HepG2 (cell line): ENCODE measurements at regions not wholly inside any gene's neighbourhood (a gene's known extent, or its start where the extent isn't known, plus 50 kb on each side); places are given as distances from the start of the nearest gene placed in this dataset.

Experiments used
- ATAC-seq: fragments of 200-7000 bp; cut with Tn5 transposase; 3 replicates; pipeline ENCODE4 v1.9.1; 2020; ENCODE audit warnings: mild to moderate bottlenecking, moderate library complexity
- BruUV-seq: library from RNA; stranded (reverse); fragments of 400-500 nt; replicated peaks from 2 replicates; lab custom pipeline; 2021; lab: Mats Ljungman, UMichigan
- CTCF ChIA-PET: fragments of 300-600 bp; formaldehyde crosslinking; extraction: SDS; loops from one replicate; lab custom pipeline; 2021; ENCODE audit warnings: low total read pairs, inconsistent platforms, low intra/inter-chr PET ratio; lab: Yijun Ruan, JAX
- POLR2A ChIA-PET: fragments of 350-600 bp; sonication (Branson Sonifier 250); formaldehyde crosslinking; loops from one replicate; lab custom pipeline; 2020; ENCODE audit warnings: antibody characterized with exemption, inconsistent platforms; lab: Yijun Ruan, JAX
- DNase-seq: peaks from one replicate; pipeline ENCODE4 v3.0.0-alpha.2; 2015; ENCODE audit warnings: low spot score
- FAIRE-seq: peaks from 3 replicates; lab custom pipeline; 2011; peaks lifted over from hg19 to GRCh38; lab: Jason Lieb, UNC
- H2AFZ ChIP-seq: one replicate; pipeline ENCODE4 v1.6.1; 2011; ENCODE audit warnings: low read length, inconsistent platforms
- H3K27ac ChIP-seq: fragments of 300-600 bp; 3 replicates; pipeline ENCODE4 v1.8.0; 2011; ENCODE audit warnings: mixed run types, mild to moderate bottlenecking, mixed read lengths, low read length, inconsistent platforms; ENCODE audit not compliant: insufficient read depth; ENCODE audit errors: extremely low read length
- H3K27me3 ChIP-seq, 2 experiments: fragments of 200-600 bp in 1 of 2; 2 replicates in 1 of 2; 3 replicates in 1 of 2; pipeline versions ENCODE4 v1.6.0 to v1.8.0; 2011; ENCODE audit warnings: low read length in 2 of 2, mild to moderate bottlenecking in 2 of 2, moderate library complexity in 2 of 2, inconsistent platforms in 1 of 2; ENCODE audit not compliant: insufficient read depth in 2 of 2, control insufficient read depth in 1 of 2
- H3K36me3 ChIP-seq, 2 experiments: fragments of 200-600 bp in 1 of 2; replicated peaks in 1 of 2; 2 replicates in 1 of 2; 3 replicates in 1 of 2; pipeline versions ENCODE4 v1.5.1 to v1.8.0; 2011; ENCODE audit warnings: low read length in 2 of 2, inconsistent platforms in 1 of 2; ENCODE audit not compliant: insufficient read depth in 2 of 2, control insufficient read depth in 1 of 2
- H3K4me1 ChIP-seq: 2 replicates; pipeline ENCODE4 v1.5.1; 2012; ENCODE audit warnings: low read length, inconsistent platforms; ENCODE audit not compliant: insufficient read depth
- H3K4me2 ChIP-seq: 2 replicates; pipeline ENCODE4 v1.6.0; 2011; ENCODE audit warnings: low read depth, low read length, inconsistent platforms
- H3K4me3 ChIP-seq, 3 experiments: fragments of 200-600 bp in 1 of 3; sonication (generic), shearing (Covaris generic) in 1 of 3; replicated peaks in 1 of 3; 2 replicates each; pipeline ENCODE4 v1.5.1; 2011 to 2016; ENCODE audit warnings: low read length in 3 of 3, inconsistent platforms in 2 of 3, low read depth in 2 of 3, mild to moderate bottlenecking in 2 of 3, control low read depth in 1 of 3, mixed read lengths in 1 of 3; ENCODE audit not compliant: insufficient read depth in 1 of 3
- H3K79me2 ChIP-seq: one replicate; pipeline ENCODE4 v1.6.1; 2011; ENCODE audit warnings: low read length, inconsistent platforms; ENCODE audit not compliant: insufficient read depth
- H3K9ac ChIP-seq: 2 replicates; pipeline ENCODE4 v1.6.0; 2011; ENCODE audit warnings: mild to moderate bottlenecking, low read depth, low read length, inconsistent platforms; ENCODE audit not compliant: insufficient read depth
- H3K9me3 ChIP-seq: 2 replicates; pipeline ENCODE4 v1.5.1; 2012; ENCODE audit warnings: mild to moderate bottlenecking, low read length
- H4K20me1 ChIP-seq: 2 replicates; pipeline ENCODE4 v1.6.0; 2011; ENCODE audit warnings: inconsistent platforms, mild to moderate bottlenecking, low read length, moderate library complexity; ENCODE audit not compliant: insufficient read depth
- ATRX ChIP-seq: sonication (generic); formaldehyde crosslinking; IDR thresholded peaks from 2 replicates; pipeline ENCODE4 v1.4.0; 2020; ENCODE audit warnings: missing genetic modification reagents, borderline replicate concordance
- GZF1 ChIP-seq: sonication (generic); formaldehyde crosslinking; IDR thresholded peaks from 2 replicates; pipeline ENCODE4 v1.5.1; 2020; ENCODE audit warnings: mild to moderate bottlenecking, missing genetic modification reagents
- ZNF280B ChIP-seq: sonication (generic); formaldehyde crosslinking; IDR thresholded peaks from 2 replicates; pipeline ENCODE4 v1.5.0; 2020; ENCODE audit warnings: missing genetic modification reagents, mild to moderate bottlenecking, borderline replicate concordance
- ZNF841 ChIP-seq: sonication (generic); formaldehyde crosslinking; IDR thresholded peaks from 2 replicates; pipeline ENCODE4 v1.8.1; 2023; ENCODE audit warnings: missing genetic modification reagents, borderline replicate concordance
- WGBS: methylation state at CpG from one replicate; pipeline ENCODE4 v1.1.6; 2017; ENCODE audit warnings: low lambda C conversion rate; 5-methylcytosine and 5-hydroxymethylcytosine counted together
- in situ Hi-C: cut with HindIII; loops from 2 replicates; pipeline ENCODE4 v1.10.0; 2017; ENCODE audit warnings: low pct_unique_long_range_greater_than_20kb; ENCODE audit not compliant: extremely low pct_ligation_motif_present
- intact Hi-C: fragments of 100-400 bp; cut with micrococcal nuclease; formaldehyde crosslinking; loops from one replicate; pipeline ENCODE4 v1.10.0; 2022; ENCODE audit not compliant: unreplicated experiment

- Histone ChIP-seq H3K4me1 (no peaks in the 10 kb centered on the region), H3K4me3 (no peak overlapping the region), H3K9me3 (no peaks in the 10 kb centered on the region), H4K20me1 (no peaks in the 10 kb centered on the region), H3K79me2 (no peaks in the 10 kb centered on the region), H2AFZ (no peak overlapping the region), H3K27ac (no peak overlapping the region), H3K36me3 (no peaks in the 10 kb centered on the region), H3K4me2 (no peak overlapping the region), H3K27me3 (no peaks in the 10 kb centered on the region), H3K9ac (no peak overlapping the region)
- FAIRE-seq: no peak
- in situ Hi-C loops: no loop called here
- WGBS: 2% methylated on average over 3 of the region's 3 CpGs
- POLR2A ChIA-PET: no interaction called here
- no peak for TF ChIP-seq ZNF841 (CRISPR knock-in tag)
- no TSS peak for BruUV-seq
- CTCF ChIA-PET: no interaction called here
- DNase-seq: no peak
- ATAC-seq: no peak
- intact Hi-C loops: no loop called here
These were observed 570.6 kb downstream of the EFNA5 start for GRCh38 chr5:107100121-107100520.

DNA sequence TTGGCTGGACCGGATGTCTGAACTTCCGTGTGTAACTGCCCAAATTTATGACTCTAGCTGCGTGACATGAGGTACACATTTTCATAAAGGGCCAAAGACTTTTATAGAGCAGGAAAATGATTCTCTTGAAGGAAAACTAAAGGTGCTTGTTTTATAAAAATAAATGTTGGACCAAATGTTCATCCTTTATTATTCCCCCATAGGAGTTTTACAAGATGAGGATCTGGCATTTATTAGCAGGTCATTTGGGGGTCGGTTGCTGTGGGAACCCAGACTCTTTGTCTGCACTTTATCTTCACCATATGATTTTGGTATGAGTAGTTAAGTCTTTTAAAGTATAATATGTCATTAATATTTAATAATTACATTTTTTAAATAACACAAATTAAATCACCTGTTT lies 571.2 kb downstream of the EFNA5 start:
- ChIA-PET CTCF (no interaction called here), POLR2A (no interaction called here)
- H3K9me3 ChIP-seq: 0 out of 2 replicates have a peak, but pooled peaks cover under 1% of the 10 kb centered on the region
- in situ Hi-C loops: no loop called here
- no peak for DNase-seq
- H3K27ac ChIP-seq: no peak overlapping the region
- intact Hi-C loops: no loop called here
- 2% methylated on average over 4 of the region's 4 CpGs for WGBS
- no peak overlapping the region for H3K4me3 ChIP-seq
- H3K4me2 ChIP-seq: no peak overlapping the region
- no peak overlapping the region for H3K9ac ChIP-seq
- H2AFZ ChIP-seq: no peak overlapping the region
- no peaks in the 10 kb centered on the region for H3K4me1 ChIP-seq
- TF ChIP-seq GZF1 (CRISPR knock-in tag) (no peak), ZNF280B (no peak), ATRX (CRISPR knock-in tag) (no peak)
- no TSS peak for BruUV-seq
- no peaks in the 10 kb centered on the region for H3K27me3 ChIP-seq
- ATAC-seq: no peak
- FAIRE-seq: no peak
- no peaks in the 10 kb centered on the region for H3K79me2 ChIP-seq
- H4K20me1 ChIP-seq: no peaks in the 10 kb centered on the region
- no peaks in the 10 kb centered on the region for H3K36me3 ChIP-seq
